ENCODE measurements at regions not wholly inside any gene's neighbourhood (a gene's known extent, or its start where the extent isn't known, plus 50 kb on each side); places are given as distances from the start of the nearest gene placed in this dataset.
A peak's percentile ranks its signal among the peaks of the same experiment; 100 is the strongest.
"Not testable (repeated sequence)": the region's sequence is repeated elsewhere in the genome, so short reads cannot be mapped to it uniquely, and the experiment has no call there.

GRCh38 chr2:77578354-77578753 lies 56.2 kb upstream of the LRRTM4 start:
- ATAC-seq (no peak), DNase-seq (ENCODE audit: low spot score) (no peak)

DNA sequence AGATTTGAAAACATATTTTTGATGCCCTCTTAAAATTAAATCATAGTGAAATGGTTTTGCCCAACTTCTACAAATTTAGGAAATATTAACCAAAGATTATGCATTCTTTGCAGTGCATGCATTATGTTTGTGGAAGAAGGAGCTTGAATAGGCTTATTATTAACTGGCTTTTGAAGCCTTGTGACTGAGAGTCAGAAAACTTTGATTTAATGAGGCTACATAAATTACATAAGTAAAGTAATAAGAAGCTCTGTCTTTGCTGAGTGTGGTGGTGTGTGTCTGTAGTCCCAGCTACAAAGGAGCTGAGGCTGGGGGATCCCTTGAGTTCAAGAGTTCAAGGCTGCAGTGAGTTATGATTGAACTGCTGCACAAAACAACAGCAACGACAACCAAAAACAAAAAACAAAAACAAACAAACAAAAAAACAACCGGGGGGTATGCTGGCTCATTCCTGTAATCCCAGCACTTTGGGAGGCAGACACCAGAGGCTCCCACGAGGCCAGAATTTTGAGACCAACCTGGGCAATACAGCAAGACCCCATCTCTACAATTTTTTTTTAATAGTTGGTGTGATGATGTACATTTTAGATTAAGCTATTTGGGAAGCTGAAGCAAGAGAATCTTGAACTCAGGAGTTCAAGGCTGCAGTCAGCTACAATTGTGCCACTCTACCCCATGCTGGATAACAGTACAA lies 57.0 kb upstream of the LRRTM4 start:
- no peak for DNase-seq (ENCODE audit: low spot score)
- ATAC-seq = no peak

DNA sequence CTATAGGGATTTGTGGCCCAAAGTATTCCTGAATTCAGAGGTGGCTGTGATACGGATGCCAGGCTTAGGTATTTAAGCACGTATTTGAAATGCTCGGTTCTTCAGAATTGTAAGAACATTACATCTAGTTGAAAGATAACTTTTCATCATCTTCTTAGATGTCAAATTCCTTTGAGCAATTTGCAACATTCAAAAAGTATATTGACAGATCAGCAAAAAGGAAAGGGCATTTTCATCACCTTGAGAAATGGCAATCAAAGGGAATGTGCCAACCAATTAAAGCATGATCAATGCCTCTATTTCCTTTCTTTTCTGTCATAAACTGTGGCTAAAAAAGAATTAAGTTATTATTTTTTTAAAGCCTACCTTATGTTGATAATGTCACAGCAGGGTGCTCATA lies 66.3 kb upstream of the LRRTM4 start:
- DNase-seq (ENCODE audit: low spot score) (no peak), ATAC-seq (no peak)

GRCh38 chr2:77590298-77590917 lies 68.2 kb upstream of the LRRTM4 start:
- ATAC-seq = no peak
- DNase-seq (ENCODE audit: low spot score) = no peak

DNA sequence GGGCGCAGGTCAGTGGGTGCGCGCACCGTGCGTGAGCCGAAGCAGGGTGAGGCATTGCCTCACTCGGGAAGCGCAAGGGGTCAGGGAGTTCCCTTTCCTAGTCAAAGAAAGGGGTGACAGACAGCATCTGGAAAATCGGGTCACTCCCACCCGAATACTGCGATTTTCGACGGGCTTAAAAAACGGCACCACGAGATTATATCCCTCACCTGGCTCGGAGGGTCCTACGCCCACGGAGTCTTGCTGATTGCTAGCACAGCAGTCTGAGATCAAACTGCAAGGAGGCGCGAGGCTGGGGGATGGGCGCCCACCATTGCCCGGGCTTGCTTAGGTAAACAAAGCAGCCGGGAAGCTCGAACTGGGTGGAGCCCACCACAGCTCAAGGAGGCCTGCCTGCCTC lies 70.8 kb upstream of the LRRTM4 start:
- not testable (repeated sequence) for ATAC-seq; DNase-seq (ENCODE audit: low spot score)

GRCh38 chr2:77602771-77603170 lies 80.6 kb upstream of the LRRTM4 start:
- no peak for ATAC-seq
- DNase-seq (ENCODE audit: low spot score) = no peak

GRCh38 chr2:77604953-77605929 lies 83.1 kb upstream of the LRRTM4 start:
- peak; percentile 44 for ATAC-seq
- no peak for DNase-seq (ENCODE audit: low spot score)

DNA sequence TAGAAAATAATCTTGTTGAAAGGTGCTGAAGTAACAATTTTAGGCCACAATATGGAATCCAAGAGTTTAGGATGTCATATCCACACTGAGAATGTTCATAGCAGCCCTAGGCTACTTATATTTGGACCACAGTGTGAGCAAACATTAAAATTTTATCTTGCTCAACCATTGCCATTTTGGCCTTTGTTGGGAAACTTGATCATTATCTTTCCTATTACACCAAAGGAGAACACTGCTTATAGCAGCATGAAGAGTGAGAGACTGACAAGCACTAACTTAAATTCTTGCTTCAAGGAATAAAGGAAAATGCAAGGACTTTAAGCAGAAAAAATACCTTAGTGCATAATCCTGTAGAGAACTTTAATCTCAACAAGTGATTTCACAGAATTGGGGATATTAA lies 86.3 kb upstream of the LRRTM4 start:
- DNase-seq (ENCODE audit: low spot score) (no peak), ATAC-seq (no peak)

GRCh38 chr2:77629539-77629938 lies 107.4 kb upstream of the LRRTM4 start:
- no peak for ATAC-seq
- no peak for DNase-seq (ENCODE audit: low spot score)

DNA sequence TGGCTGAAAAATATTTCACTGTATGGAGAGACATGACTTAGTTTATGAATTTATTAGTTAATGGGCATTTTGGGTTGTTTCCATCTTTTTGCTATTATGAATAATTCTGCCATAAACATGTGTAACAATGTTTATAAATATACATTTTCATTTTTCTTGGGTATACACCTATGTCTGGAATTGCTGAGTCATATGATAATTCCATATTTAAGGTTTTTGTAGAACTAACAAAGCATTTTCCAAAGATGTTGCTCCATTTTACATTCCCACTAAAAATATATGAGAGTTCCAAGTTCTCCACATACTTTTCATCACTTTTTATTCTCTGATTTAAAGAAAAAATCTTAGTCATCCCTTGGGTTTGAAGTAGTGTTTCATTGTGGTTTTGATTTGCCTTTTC lies 108.8 kb upstream of the LRRTM4 start:
- ATAC-seq (no peak), DNase-seq (ENCODE audit: low spot score) (no peak)

- no peak for ATAC-seq
- DNase-seq (ENCODE audit: low spot score) = no peak
Measured at GRCh38 chr2:77633601-77634000, 111.4 kb upstream of the LRRTM4 start.

DNA sequence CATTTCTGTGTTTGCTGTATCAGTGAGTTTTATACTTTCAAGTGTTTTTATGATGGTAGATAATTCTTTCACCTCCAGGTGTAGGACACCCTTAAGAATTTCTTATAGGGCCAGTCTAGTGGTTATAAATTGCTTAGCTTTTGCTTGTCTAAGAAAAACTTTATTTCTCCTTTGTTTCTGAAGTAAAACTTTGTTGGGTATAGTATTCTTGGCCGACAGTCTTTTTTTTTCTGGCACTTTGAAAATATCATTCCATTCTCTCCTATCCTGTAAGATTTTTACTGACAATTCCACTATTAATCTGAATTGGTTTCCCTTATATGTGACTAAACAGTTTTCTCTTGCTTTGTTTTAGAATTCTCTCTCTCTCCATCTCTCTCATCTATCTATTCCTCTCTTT lies 118.7 kb upstream of the LRRTM4 start:
- no peak for DNase-seq (ENCODE audit: low spot score)

GRCh38 chr2:77642339-77642738 lies 120.2 kb upstream of the LRRTM4 start:
- ATAC-seq (no peak), DNase-seq (ENCODE audit: low spot score) (no peak)

More for the DNA sequence above, 118.7 kb upstream of the LRRTM4 start:
- no peak for ATAC-seq

DNA sequence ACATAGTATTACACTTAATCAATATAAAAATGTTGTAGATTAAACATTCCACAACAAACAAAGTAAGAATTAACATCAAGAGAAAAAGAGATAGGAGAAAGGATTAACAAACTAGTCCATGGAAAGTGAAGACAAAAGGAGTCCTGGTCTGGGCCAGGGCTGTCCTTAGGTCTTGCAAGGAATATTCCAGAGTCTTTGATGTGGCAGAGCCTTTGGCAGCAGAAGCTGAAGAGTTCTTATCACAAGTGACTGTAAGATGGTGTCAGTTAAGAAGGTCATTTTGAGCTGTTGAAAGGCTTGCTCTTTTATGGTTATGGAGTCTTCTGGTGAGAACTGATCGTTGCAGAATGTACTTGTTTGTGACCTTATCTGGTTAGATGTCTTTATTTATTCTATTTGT lies 127.7 kb upstream of the LRRTM4 start:
- ATAC-seq = no peak
- no peak for DNase-seq (ENCODE audit: low spot score)

- no peak for DNase-seq (ENCODE audit: low spot score)
Measured at GRCh38 chr2:77652499-77652898, 130.3 kb upstream of the LRRTM4 start.

GRCh38 chr2:77664491-77664890 lies 142.3 kb upstream of the LRRTM4 start:
- no peak for DNase-seq (ENCODE audit: low spot score)
- ATAC-seq = no peak

More at GRCh38 chr2:77652499-77652898, 130.3 kb upstream of the LRRTM4 start:
- no peak for ATAC-seq

- no peak for ATAC-seq
- DNase-seq (ENCODE audit: low spot score) = no peak
Measured at GRCh38 chr2:77666251-77666980, 144.2 kb upstream of the LRRTM4 start.

DNA sequence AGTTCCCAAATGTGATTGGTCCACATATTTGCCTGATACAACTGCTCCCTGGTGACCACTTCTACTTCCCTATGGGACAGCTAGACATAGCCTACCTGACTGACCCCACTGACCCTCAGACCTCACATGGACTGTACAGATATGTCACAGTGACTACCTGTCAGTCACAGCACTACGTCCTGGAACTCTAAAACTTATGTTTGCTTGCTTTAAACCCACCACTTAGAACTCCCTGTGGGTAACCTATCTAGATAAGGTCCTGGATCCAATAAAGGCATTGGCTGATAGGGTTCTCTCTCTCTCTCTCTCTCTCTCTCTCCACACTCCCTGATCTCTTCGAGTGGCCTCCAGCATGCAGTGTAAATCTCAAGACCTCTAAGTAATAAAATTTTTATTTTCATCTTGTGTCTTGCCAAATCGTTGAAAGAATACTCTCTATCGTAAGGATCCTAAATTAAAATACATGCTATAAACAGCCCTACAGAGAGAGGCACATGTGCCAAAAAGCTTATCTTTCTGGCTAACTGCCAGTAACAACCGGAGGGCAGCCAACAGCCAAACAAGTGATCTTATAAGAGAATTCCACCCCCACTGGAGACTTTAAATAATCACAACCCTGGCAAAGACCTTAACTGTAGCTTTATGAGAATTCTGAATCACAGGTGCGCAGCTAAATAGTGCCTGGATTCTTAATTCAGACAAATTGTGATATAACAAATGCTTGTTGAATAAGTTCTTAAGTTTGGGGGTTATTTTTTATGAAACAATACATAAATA lies 162.6 kb upstream of the LRRTM4 start:
- ATAC-seq = peak; percentile 57

DNA sequence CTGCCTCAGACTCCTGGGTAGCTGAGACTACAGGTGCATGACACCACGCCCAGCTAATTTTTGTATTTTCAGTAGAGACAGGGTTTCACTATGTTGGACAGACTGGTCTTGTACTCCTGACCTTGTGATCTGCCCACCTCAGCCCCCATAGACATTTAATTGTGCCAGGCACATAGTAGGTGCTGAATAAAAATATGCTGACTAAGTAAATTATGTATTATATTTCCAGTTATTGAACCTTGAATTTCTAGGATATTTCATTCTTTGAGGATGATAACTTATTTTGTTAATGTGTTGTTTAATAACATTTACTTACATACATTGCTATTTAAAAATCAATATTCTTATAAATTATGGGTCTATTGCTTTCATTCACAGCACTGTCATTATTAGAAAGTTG lies 190.4 kb upstream of the LRRTM4 start:
- no peak for ATAC-seq

More for the DNA sequence above, 162.6 kb upstream of the LRRTM4 start:
- not testable (repeated sequence) for DNase-seq (ENCODE audit: low spot score)

DNA sequence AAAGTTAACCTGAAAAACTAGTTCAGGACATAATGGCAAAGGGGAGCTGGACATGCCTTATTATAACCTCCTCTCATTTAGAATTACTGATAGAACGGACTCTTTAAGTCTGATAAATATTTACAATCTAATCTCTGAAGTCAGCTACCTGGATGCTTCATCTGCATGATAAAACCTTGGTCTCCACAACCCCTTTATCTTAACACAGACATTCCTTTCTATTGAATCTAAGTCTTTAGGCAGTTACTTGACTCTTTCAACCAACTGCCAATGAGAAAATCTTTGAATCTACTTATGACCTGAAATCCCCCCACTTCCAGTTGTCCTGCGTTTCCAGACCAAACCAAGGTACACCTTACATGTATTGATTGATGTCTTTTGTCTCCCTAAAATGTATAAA lies 191.2 kb upstream of the LRRTM4 start:
- DNase-seq (ENCODE audit: low spot score) (no peak), ATAC-seq (no peak)

More for the DNA sequence above, 190.4 kb upstream of the LRRTM4 start:
- no peak for DNase-seq (ENCODE audit: low spot score)

Measured in left lobe of liver (tissue), 2 donors.